ENCODE measurements at regions not wholly inside any gene's neighbourhood (a gene's known extent, or its start where the extent isn't known, plus 50 kb on each side); places are given as distances from the start of the nearest gene placed in this dataset.

GRCh38 chr7:85509476-85509875 is 322.6 kb upstream of the SEMA3D start:
- 92% methylated on average over 2 of the region's 2 CpGs; no CpG with 5 or more reads in 1 of the 2 experiments for WGBS, 2 experiments (ENCODE audit: extremely low coverage in 1 of 2, insufficient coverage in 1 of 2, insufficient read length in 1 of 2, insufficient replicate concordance in 2 of 2, low coverage in 1 of 2, low lambda C conversion rate in 2 of 2, missing lambda C conversion rate in 1 of 2)
- no peak overlapping the region for H3K4ac ChIP-seq (replicated peaks; ENCODE audit: insufficient read length, low read depth, low read length)
- H3K79me2 ChIP-seq (ENCODE audit: control insufficient read depth in 1 of 2, insufficient read depth in 2 of 2, low read length in 2 of 2), result no peaks in the 10 kb centered on the region
- H3K4me1 ChIP-seq (replicated peaks in 1 of 4; ENCODE audit: control insufficient read depth in 3 of 4, insufficient read depth in 4 of 4, low read length in 3 of 4), result no peaks in the 10 kb centered on the region
- H2BK120ac ChIP-seq (replicated peaks; ENCODE audit: low read depth, low read length), result no peak overlapping the region
- no peaks in the 10 kb centered on the region for H4K20me1 ChIP-seq (replicated peaks in 1 of 2; ENCODE audit: control insufficient read depth in 1 of 2, insufficient read depth in 2 of 2, low read length in 2 of 2)
- H3K14ac ChIP-seq (ENCODE audit: insufficient read length), result no peak overlapping the region
- H3K56ac ChIP-seq (replicated peaks; ENCODE audit: insufficient read length, low read depth, low read length), result no peak overlapping the region
- no peak overlapping the region for H2AFZ ChIP-seq (ENCODE audit: low read length)
- ChIA-PET POLR2A (ENCODE audit: partially characterized antibody) (no interaction called here), CTCF (ENCODE audit: partially characterized antibody) (no interaction called here)
- no peak overlapping the region for H4K8ac ChIP-seq (ENCODE audit: extremely low read depth, insufficient read depth, low read length)
- H2AK5ac ChIP-seq (ENCODE audit: low read depth, low read length), result no peak overlapping the region
- no peak overlapping the region for H3K23ac ChIP-seq (ENCODE audit: insufficient read length)
- H2BK15ac ChIP-seq (ENCODE audit: low read length), result no peak overlapping the region
- no peak overlapping the region for H2BK12ac ChIP-seq (ENCODE audit: low read depth, low read length)
- DNase-seq (ENCODE audit: low read depth in 1 of 2, low spot score in 2 of 2) (no peak), FAIRE-seq (no peak)
- H3K4me3 ChIP-seq (ENCODE audit: extremely low read depth in 1 of 4, insufficient read depth in 2 of 4, low read depth in 3 of 4, low read length in 4 of 4), result no peak overlapping the region
- no peak overlapping the region for H4K91ac ChIP-seq (replicated peaks; ENCODE audit: insufficient read length, low read length)
- H3K79me1 ChIP-seq (ENCODE audit: low read depth, low read length), result no peaks in the 10 kb centered on the region
- no peak overlapping the region for H3K18ac ChIP-seq (ENCODE audit: extremely low read depth, low read length)
- H3K9ac ChIP-seq (replicated peaks in 1 of 4; ENCODE audit: extremely low read depth in 1 of 4, low read depth in 3 of 4, low read length in 3 of 4), result no peak overlapping the region
- H3K27ac ChIP-seq (ENCODE audit: low read depth, low read length), result no peak overlapping the region
- no peaks in the 10 kb centered on the region for H3K36me3 ChIP-seq (ENCODE audit: control insufficient read depth in 2 of 4, insufficient read depth in 4 of 4, low read length in 3 of 4)
- no peaks in the 10 kb centered on the region for H3K9me3 ChIP-seq (ENCODE audit: insufficient read depth in 2 of 2, low read depth in 1 of 2, low read length in 1 of 2)
- no peak overlapping the region for H2BK5ac ChIP-seq (ENCODE audit: low read depth, low read length)
- no peak overlapping the region for H3K4me2 ChIP-seq (ENCODE audit: insufficient read depth in 1 of 2, low read depth in 2 of 2, low read length in 2 of 2)
- H2BK20ac ChIP-seq (ENCODE audit: low read length), result no peak overlapping the region
- no peaks in the 10 kb centered on the region for H3K23me2 ChIP-seq (ENCODE audit: low read depth, low read length)
- no peaks in the 10 kb centered on the region for H3K27me3 ChIP-seq (replicated peaks in 1 of 4; ENCODE audit: control insufficient read depth in 3 of 4, extremely low read depth in 1 of 4, insufficient read depth in 3 of 4, low read length in 3 of 4)
- H4K5ac ChIP-seq (ENCODE audit: insufficient read length, low read depth, low read length), result no peak overlapping the region
- TF ChIP-seq ATF2 (IDR thresholded peaks at IDR 0.05; ENCODE audit: low read length) (no peak), TBP (IDR thresholded peaks at IDR 0.05; ENCODE audit: low read depth, low read length) (no peak), NANOG (IDR thresholded peaks at IDR 0.05; ENCODE audit: insufficient read depth, low read depth, low read length, poor library complexity, severe bottlenecking) (no peak), USF2 (IDR thresholded peaks at IDR 0.05; ENCODE audit: low read length) (no peak), BRCA1 (IDR thresholded peaks at IDR 0.05; ENCODE audit: low read depth, low read length) (no peak), SP2 (IDR thresholded peaks at IDR 0.05; ENCODE audit: low read length) (no peak)

Data from H1 (cell line).